Adrenal gland (tissue), 9 donors: ENCODE measurements at regions not wholly inside any gene's neighbourhood (a gene's known extent, or its start where the extent isn't known, plus 50 kb on each side); places are given as distances from the start of the nearest gene placed in this dataset.
"Not testable (repeated sequence)": the region's sequence is repeated elsewhere in the genome, so short reads cannot be mapped to it uniquely, and the experiment has no call there.

Experiments
- DNase-seq, 7 donors: peaks; one replicate each; pipeline ENCODE4 v3.0.0-alpha.2; 2019 to 2020
- H3K27ac ChIP-seq, 5 donors: fragments of 200-600 bp; sonication (generic) in 4 of 5; 1 replicate in 3 of 5; 2 replicates in 2 of 5; pipeline versions ENCODE4 v1.5.1 to v1.8.0; 2016 to 2020; ENCODE audit warnings: mild to moderate bottlenecking in 1 of 5
- H3K27me3 ChIP-seq: fragments of 200-600 bp; 2 replicates; pipeline ENCODE4 v1.8.0; 2021
- H3K36me3 ChIP-seq, 2 donors: fragments of 200-600 bp; replicated peaks in 1 of 2; 1 replicate in 1 of 2; 2 replicates in 1 of 2; pipeline versions ENCODE4 v1.5.1 to v1.8.0; 2018 to 2022
- H3K4me1 ChIP-seq, 2 donors: fragments of 200-600 bp; replicated peaks in 1 of 2; 1 replicate in 1 of 2; 2 replicates in 1 of 2; pipeline versions ENCODE4 v1.5.1 to v1.8.0; 2018 to 2021
- H3K4me3 ChIP-seq, 4 donors: fragments of 200-600 bp; sonication (generic) in 3 of 4; one replicate each; pipeline ENCODE4 v1.5.1; 2016 to 2018
- H3K9me3 ChIP-seq, 3 donors: fragments of 200-600 bp; sonication (generic) in 1 of 3; replicated peaks in 1 of 3; 1 replicate in 2 of 3; 2 replicates in 1 of 3; pipeline versions ENCODE4 v1.5.1 to v1.8.0; 2016 to 2021
- POLR2A ChIP-seq, 2 donors: fragments of 450-650 bp; IDR thresholded peaks; one replicate each; pipeline ENCODE4 v1.6.1; 2017; ENCODE audit warnings: antibody characterized with exemption in 2 of 2, mild to moderate bottlenecking in 2 of 2, moderate library complexity in 1 of 2
- WGBS, 4 donors: extraction: QIAGEN DNeasy Blood & Tissue Kit in 2 of 4; methylation state at CpG; one replicate each; pipeline versions ENCODE4 v1.1.5 to v1.1.7; 2013 to 2017; 5-methylcytosine and 5-hydroxymethylcytosine counted together
- intact Hi-C, 2 donors: fragments of 100-400 bp; cut with DNase I; formaldehyde crosslinking; loops; one replicate each; pipeline versions ENCODE4 v1.14.1 to v1.15.0; 2022 to 2023
- TF ChIP-seq, protein P1 (sequence below), 6 experiments: fragments of 450-650 bp in 4 of 6; fragments of 200-600 bp in 2 of 6; sonication (generic) in 1 of 6; IDR thresholded peaks; 1 replicate in 5 of 6; 2 replicates in 1 of 6; pipeline versions ENCODE4 v1.5.1 to v1.8.0; 2016 to 2021; ENCODE audit warnings: antibody characterized with exemption in 6 of 6, mild to moderate bottlenecking in 2 of 6, moderate library complexity in 1 of 6
- donor health status: healthy with polysubstance abuse.
- donor health status: Bipolar disorder and iron deficiency.
- donor health status: DM: yes; HTN: yes; CAD: no.
- donor health status: DM: no; HTN: no; CAD: no.
- donor health status: DM: no; HTN: no; CAD: no.

DNA sequence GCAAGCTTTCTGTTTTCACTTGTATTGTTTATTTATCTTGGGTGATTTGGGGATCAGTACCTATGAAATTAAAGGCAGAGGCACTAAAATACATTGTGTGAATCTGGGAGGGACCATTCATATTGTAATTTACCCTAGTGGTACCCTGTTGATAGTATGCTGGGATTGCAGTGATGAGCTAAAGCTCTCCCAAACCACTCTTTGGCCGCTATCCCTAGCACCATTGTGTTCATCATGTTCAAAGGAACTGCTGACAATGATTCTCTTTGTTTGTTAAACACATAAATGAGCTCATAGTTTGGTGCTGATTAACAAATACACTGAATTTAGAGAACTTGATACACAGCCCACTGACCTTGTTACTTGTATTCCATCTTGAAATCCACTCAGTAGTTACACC, 1469.8 kb downstream of the CDH11 start:
- Histone ChIP-seq H3K27me3 (no peaks in the 10 kb centered on the region), H3K27ac (no peak overlapping the region), H3K36me3 (no peaks in the 10 kb centered on the region), H3K9me3 (no peaks in the 10 kb centered on the region), H3K4me3 (no peak overlapping the region), H3K4me1 (no peaks in the 10 kb centered on the region)
- WGBS, 4 donors = 80 to 94% (median 91%) methylated on average over 1 of the region's 1 CpG
- intact Hi-C loops = no loop called here
- TF ChIP-seq, protein P1, sequence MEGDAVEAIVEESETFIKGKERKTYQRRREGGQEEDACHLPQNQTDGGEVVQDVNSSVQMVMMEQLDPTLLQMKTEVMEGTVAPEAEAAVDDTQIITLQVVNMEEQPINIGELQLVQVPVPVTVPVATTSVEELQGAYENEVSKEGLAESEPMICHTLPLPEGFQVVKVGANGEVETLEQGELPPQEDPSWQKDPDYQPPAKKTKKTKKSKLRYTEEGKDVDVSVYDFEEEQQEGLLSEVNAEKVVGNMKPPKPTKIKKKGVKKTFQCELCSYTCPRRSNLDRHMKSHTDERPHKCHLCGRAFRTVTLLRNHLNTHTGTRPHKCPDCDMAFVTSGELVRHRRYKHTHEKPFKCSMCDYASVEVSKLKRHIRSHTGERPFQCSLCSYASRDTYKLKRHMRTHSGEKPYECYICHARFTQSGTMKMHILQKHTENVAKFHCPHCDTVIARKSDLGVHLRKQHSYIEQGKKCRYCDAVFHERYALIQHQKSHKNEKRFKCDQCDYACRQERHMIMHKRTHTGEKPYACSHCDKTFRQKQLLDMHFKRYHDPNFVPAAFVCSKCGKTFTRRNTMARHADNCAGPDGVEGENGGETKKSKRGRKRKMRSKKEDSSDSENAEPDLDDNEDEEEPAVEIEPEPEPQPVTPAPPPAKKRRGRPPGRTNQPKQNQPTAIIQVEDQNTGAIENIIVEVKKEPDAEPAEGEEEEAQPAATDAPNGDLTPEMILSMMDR (IDR thresholded peaks at IDR 0.05) = no peak
- TF ChIP-seq POLR2A (IDR thresholded peaks at IDR 0.05) = no peak
- DNase-seq = no peak

DNA sequence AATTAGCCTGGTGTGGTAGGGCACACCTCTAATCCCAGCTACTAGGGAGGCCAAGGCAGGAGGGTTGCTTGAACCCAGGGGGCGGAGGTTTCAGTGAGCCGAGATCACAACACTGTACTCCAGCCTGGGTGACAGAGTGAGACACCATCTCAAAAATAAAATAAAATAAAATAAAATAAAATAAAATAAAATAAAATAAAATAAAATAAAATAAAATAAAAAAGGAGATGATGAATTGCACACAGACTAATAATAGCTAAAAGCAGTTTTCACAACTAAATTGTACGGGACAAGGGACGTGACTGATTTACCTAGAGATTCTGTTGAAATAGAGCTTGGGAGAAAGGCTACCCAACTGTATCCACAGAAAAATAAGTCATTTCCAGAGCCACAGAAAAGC, 1471.3 kb downstream of the CDH11 start:
- Histone ChIP-seq H3K27me3 (no peaks in the 10 kb centered on the region), H3K27ac (no peak overlapping the region), H3K4me3 (no peak overlapping the region), H3K9me3 (no peaks in the 10 kb centered on the region), H3K4me1 (no peaks in the 10 kb centered on the region), H3K36me3 (no peaks in the 10 kb centered on the region)
- intact Hi-C loops = no loop called here
- no peak for DNase-seq
- 83 to 95% (median 93%) methylated on average over 4 of the region's 4 CpGs for WGBS, 4 donors
- TF ChIP-seq, protein P1 (IDR thresholded peaks at IDR 0.05) = no peak
- TF ChIP-seq POLR2A (IDR thresholded peaks at IDR 0.05) = no peak

GRCh38 chr16:63633706-63634445, 1488.0 kb downstream of the CDH11 start:
- WGBS, 4 donors = 71 to 87% (median 82%) methylated on average over 7 to 10 of the region's 10 CpGs

GRCh38 chr16:63629272-63629671, 1492.6 kb downstream of the CDH11 start:
- H3K27ac ChIP-seq = no peak overlapping the region
- no peaks in the 10 kb centered on the region for H3K9me3 ChIP-seq
- no peak overlapping the region for H3K4me3 ChIP-seq
- H3K27me3 ChIP-seq = no peaks in the 10 kb centered on the region
- intact Hi-C loops = no loop called here
- H3K36me3 ChIP-seq = no peaks in the 10 kb centered on the region
- no peaks in the 10 kb centered on the region for H3K4me1 ChIP-seq
- TF ChIP-seq, protein P1 (IDR thresholded peaks at IDR 0.05) = no peak
- TF ChIP-seq POLR2A (IDR thresholded peaks at IDR 0.05) = no peak
- no peak for DNase-seq

More at GRCh38 chr16:63633706-63634445, 1488.0 kb downstream of the CDH11 start:
- H3K4me1 ChIP-seq, H3K9me3 ChIP-seq, DNase-seq, H3K27ac ChIP-seq, H3K4me3 ChIP-seq, intact Hi-C loops, H3K27me3 ChIP-seq, H3K36me3 ChIP-seq: not testable (repeated sequence)

- DNase-seq = no peak
- H3K4me1 ChIP-seq = no peaks in the 10 kb centered on the region
- H3K36me3 ChIP-seq = no peaks in the 10 kb centered on the region
- no peak overlapping the region for H3K4me3 ChIP-seq
- TF ChIP-seq, protein P1 (IDR thresholded peaks at IDR 0.05) = no peak
- TF ChIP-seq POLR2A (IDR thresholded peaks at IDR 0.05) = no peak
- intact Hi-C loops = no loop called here
- no peaks in the 10 kb centered on the region for H3K27me3 ChIP-seq
- no peaks in the 10 kb centered on the region for H3K9me3 ChIP-seq
- H3K27ac ChIP-seq = no peak overlapping the region
These were observed 1493.1 kb downstream of the CDH11 start for GRCh38 chr16:63628812-63629211.
